GM10248 (cell line): ENCODE measurements at regions not wholly inside any gene's neighbourhood (a gene's known extent, or its start where the extent isn't known, plus 50 kb on each side); places are given as distances from the start of the nearest gene placed in this dataset.

ENCODE experiments used
- CTCF ChIA-PET: fragments of 300-600 bp; sonication (Branson Sonifier 250); formaldehyde crosslinking; extraction: SDS; loops from one replicate; lab custom pipeline; 2021; ENCODE audit warnings: antibody characterized with exemption; lab: Yijun Ruan, JAX
- POLR2A ChIA-PET: fragments of 350-650 bp; sonication (Branson Sonifier 250); formaldehyde crosslinking; extraction: SDS; loops from one replicate; lab custom pipeline; 2020; ENCODE audit warnings: antibody characterized with exemption; lab: Yijun Ruan, JAX
- DNase-seq: peaks from one replicate; pipeline ENCODE4 v3.0.0; 2012; ENCODE audit errors: extremely low spot score
- TF ChIP-seq, protein P1 (sequence below): IDR thresholded peaks from 2 replicates; pipeline ENCODE4 v1.5.1; 2012; ENCODE audit warnings: mild to moderate bottlenecking, low read depth; ENCODE audit errors: extremely low read depth, missing control alignments, control extremely low read depth

DNA sequence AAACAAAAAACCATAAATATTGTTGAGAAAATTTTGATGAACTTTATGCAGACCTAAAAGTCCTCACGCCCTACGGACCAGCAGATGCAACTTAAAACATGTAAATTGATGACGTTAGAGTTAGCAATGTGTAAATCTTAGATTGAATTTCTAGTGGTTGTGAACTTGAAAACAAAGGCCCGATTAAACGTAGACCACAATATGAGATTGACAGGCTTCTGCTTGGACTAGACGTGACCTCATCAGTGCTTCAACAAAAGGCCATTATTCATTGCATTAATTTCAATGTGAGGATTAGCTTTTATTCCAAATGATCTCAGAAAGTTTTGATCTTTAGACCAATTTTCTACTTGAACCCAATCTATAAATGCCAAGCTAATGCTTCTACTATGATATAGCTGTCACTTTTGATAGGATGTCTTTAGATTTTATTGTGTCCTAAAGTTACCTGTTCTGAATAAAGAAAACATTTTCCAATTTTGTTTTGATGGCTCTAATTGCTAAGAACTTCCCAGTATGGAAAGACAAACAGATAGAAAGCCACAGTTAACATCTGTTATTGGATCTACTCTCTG, 55.4 kb upstream of the SPPL2A start:
- ChIA-PET CTCF (interaction anchor here (1.1 to 1.5 kb wide), 2 partner anchors 12 to 26 kb away, joined by 4 to 5 read pairs; no protein-coding TSS in a partner anchor), POLR2A (no interaction called here)
- DNase-seq: no peak
- TF ChIP-seq, protein P1, sequence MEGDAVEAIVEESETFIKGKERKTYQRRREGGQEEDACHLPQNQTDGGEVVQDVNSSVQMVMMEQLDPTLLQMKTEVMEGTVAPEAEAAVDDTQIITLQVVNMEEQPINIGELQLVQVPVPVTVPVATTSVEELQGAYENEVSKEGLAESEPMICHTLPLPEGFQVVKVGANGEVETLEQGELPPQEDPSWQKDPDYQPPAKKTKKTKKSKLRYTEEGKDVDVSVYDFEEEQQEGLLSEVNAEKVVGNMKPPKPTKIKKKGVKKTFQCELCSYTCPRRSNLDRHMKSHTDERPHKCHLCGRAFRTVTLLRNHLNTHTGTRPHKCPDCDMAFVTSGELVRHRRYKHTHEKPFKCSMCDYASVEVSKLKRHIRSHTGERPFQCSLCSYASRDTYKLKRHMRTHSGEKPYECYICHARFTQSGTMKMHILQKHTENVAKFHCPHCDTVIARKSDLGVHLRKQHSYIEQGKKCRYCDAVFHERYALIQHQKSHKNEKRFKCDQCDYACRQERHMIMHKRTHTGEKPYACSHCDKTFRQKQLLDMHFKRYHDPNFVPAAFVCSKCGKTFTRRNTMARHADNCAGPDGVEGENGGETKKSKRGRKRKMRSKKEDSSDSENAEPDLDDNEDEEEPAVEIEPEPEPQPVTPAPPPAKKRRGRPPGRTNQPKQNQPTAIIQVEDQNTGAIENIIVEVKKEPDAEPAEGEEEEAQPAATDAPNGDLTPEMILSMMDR: no peak

DNA sequence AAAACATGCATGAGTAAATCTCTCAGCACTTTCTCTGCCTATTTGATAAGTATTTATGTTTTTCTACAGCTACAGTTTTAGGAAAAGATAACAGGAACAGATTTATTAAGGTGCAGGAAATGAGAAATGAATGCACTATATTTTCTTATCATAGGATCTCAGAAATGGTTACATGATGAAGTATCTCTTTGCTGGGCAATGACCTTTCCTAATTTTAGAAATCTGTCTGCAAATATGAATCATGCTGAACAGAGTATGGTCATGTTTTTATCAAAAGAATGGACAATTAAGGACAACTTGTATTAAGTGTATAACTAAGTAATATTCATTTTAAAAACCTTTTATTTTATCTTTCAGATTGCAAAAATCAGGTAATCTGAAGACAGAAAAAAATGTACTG, 53.8 kb upstream of the SPPL2A start:
- ChIA-PET CTCF (no interaction called here), POLR2A (no interaction called here)
- no peak for DNase-seq
- TF ChIP-seq, protein P1: no peak

DNA sequence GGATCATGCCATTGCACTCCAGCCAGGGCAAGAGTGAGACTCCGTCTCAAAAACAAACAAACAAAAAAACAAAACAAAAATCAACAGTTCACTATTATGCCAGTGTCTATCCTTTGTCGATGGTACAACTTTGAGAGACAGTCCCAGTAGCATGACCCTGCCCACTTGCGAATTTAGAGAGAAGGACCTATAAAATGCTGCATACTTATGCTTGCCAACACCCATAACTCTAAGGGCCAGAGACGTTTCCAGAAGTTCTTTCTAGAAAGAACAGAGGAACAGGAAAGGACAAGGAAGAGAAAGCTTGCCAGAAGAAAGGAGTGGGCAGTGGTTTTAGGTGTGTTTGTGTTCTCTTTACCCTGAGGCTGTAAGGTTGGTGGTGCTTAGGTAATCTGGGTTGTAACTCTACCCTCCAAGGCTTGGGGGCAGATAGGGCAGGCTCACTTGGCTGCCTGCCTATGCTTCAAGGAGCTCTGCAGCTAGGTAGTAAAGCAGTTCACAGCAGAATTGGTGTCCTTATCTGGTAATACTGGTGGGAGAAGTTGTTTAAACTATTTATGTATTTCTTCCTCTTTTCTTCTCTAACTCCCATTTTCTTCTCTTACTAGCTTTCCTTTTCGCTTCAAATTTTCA, 50.6 kb upstream of the SPPL2A start:
- DNase-seq: no peak
- TF ChIP-seq, protein P1: no peak
- POLR2A ChIA-PET: no interaction called here
- CTCF ChIA-PET: no interaction called here
